SKM-1 treated with dmso at 0.1 percent for 144 hours (cell line): ENCODE measurements at regions not wholly inside any gene's neighbourhood (a gene's known extent, or its start where the extent isn't known, plus 50 kb on each side); places are given as distances from the start of the nearest gene placed in this dataset.

Experiments used
- DNase-seq: peaks from one replicate; lab custom pipeline; 2025; ENCODE audit not compliant: unreplicated experiment; lab: John Stamatoyannopoulos, UW

- no peak for DNase-seq
Measured at GRCh38 chr13:81757348-81757970, 1416.5 kb upstream of the SPRY2 start.

DNA sequence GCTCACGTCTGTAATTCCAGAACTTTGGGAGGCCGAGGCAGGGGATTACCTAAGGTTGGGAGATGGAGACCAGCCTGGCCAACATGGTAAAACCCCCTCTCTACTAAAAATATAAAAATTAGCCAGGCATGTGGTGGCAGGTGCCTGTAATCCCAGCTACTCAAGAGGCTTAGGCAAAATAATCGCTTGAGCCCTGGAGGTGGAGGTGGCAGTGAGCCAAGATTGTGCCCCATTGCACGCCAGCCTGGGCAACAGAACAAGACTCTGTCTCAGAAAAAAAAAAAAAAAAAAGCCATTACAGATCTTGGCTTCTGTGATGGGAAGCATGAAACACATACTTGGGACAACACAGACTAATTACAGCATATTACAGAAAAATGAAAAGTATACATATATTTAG, 1404.5 kb upstream of the SPRY2 start:
- DNase-seq = no peak

DNA sequence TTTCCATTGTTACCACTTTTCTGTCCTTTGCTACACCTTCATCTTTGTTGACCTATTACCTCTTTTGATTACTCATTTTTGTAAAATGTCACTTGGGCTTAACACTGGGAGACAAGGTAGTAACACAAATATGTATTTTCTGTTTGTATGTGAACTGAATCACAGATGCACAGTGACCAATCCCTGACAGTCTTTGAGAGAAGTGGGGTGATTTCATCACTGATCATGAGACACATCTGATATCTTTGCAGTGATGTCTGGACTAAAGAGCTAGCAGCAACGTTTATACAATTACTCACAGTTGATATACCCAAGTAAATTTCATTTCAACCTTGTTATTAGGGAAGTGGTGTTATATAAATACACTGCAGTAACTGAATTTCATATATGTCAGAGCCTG, 1397.4 kb upstream of the SPRY2 start:
- no peak for DNase-seq

DNA sequence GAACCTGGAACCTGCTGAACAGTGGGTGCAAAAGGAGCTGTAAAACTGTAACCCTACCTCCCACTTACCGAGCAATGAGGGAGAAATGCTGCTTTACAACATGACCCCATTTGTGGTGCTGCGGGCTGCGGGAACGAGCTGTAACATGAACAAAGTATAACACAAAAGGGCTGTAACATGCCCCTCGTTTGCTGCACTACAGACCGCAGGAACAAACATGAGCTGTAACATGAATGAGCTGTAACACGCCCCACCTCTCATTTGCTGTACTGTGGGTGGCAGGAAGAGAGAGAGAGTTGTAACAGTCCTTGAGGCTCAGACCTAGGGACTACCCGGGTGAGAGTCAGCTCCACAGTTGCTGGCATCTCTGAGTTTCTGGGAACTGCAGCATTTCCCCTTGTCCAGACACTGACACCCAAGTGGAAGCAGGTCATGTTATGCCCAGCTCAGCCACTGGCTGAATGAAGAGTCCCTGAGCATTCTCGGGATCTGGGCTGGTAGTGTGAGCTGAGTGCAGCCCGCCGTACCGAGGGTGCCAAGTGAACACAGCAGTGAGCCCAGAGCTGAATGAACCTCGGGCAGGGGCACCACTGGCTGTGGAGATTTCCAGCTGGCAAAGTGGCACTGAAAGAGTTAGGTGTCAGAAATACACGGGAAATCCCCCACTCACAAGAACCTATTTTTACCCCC, 1385.3 kb upstream of the SPRY2 start:
- DNase-seq = no peak

- no peak for DNase-seq
Measured at GRCh38 chr13:81722456-81722855, 1381.5 kb upstream of the SPRY2 start.

- DNase-seq = no peak
Measured at GRCh38 chr13:81721400-81721799, 1380.5 kb upstream of the SPRY2 start.

DNA sequence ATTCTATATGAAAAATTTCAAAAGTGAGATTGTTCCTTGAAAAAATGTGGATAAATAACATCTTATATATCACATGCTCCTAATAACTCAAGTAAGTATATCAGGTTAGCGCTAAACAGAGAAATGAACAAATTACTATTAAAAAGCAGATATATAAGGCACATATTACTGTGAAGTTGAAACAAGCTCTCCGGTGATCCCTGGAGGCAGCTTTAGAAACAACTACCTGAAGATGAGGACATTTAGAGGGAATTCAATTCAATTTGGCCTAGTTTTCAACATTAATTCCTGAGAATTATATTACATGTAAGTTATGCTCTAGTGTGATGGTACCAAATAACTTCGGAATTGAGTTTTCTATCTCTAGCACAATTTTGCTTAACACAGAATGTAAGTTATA, 1373.6 kb upstream of the SPRY2 start:
- DNase-seq = no peak

DNA sequence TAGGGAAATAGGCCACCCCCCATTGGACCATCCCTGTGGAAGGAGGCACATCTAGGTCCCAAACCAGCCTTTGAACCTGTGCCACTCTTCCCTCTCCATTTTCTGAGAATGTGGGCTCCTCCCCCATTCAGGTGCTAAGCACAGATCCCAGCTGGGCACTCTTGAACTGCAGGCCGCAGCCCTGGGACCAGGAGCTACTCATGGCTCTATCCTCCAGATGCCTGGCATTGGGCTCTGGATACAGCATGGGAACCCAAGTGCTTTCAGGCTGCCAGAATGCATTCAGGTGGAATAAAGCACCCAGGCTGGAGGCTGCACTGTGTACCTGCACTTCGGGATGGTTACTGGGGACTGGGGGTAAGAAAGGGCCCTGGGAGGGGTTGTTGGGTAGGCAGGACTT, 1372.3 kb upstream of the SPRY2 start:
- DNase-seq = no peak

GRCh38 chr13:81697826-81698225, 1356.9 kb upstream of the SPRY2 start:
- no peak for DNase-seq

DNA sequence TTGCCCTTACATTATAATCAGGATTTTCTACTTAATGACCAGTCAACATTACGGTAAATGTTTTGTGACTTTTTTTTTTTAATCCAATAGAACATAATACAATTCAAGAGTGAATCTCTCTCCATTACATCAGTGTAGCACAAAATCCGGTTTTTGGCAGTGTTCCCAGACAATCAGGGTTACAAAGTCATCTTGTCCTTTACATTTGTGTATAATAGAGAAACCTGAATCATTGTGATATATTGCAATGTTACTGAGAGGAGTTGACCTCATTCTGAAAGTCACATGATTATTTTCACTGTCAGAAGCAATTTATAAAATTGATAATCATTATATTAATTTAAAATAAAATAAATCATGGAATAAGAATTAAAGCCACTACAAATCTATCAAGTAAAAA, 1346.0 kb upstream of the SPRY2 start:
- no peak for DNase-seq

DNA sequence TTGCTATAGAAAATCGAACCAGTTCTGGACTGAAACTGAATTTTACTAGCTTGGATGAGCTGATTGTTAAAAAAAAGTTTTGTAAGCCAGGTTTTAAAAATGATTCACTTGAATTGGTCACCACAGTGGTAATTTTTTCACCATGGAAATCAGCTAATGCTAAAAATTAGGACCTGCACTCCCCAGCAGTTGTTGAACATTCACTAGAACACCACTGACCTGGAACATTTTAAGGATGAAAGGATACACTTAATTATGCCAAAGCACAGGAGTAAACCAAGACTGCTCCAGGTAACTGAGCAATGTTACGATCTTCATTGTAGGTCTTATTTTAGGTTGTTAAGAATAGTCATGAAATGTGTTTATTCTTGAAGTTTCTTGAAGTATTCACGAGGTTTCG, 1342.6 kb upstream of the SPRY2 start:
- no peak for DNase-seq

DNA sequence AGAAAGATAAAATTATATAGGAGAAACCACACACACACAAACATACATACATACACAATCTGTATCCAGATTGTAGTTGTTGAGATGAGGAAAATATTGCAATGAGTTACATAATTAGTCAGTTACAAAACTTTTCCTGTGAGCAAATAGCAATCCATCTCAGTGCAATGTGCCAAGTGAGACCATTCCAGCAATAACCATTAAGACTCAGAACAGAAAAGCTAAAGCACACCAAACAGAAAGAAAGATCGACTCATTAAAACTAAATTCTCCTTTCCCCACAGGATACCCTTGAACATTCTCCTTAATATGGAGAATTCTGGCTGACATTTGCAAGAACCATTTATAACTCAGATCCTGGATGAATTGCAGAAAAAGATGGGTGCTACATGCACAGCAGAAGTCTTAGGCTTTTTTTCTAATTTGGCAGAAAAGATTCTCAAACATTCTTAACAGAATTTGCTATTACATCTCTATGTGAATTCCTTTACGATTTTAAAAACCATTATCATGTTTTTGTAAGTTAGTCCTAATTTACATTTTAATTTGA, 1341.2 kb upstream of the SPRY2 start:
- DNase-seq = peak; percentile 21

DNA sequence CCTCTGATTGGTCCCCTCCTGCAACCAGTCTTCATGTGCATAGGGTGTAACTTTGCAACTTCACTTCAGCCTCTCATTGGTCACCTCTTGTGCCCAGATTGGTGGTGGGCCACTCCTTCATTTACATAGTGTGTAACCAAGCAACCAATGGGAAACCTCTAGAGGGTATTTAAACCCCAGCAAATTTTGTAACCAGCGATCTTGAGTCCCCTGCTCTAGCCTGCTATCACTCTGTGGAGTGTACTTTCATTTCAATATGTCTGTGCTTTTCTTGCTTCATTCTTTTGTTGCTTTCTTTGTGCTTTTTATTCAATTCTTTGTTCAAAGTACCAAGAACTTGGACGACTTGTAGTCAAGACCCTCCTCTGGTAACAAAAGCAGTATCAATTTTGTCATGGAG, 1336.9 kb upstream of the SPRY2 start:
- DNase-seq = no peak

DNA sequence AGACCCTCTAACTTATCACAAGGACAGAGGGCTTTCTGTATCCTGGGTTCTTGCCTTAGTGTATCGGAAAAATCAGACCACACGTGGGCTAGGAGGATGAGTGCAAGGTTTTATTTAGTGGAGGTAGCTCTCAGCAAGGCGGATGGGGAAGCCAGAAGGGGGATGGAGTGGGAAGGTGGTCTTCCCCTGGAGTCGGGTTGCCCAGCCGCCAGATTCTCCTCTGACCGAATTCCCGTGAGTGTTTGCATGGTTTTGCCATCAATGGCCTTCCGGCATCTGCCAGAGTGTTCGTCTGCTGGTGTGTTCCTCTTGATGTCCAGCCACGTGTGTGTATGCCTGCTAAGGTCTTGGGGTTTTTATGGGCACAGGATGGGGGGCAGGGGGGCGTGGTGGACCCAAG, 1335.1 kb upstream of the SPRY2 start:
- no peak for DNase-seq

DNA sequence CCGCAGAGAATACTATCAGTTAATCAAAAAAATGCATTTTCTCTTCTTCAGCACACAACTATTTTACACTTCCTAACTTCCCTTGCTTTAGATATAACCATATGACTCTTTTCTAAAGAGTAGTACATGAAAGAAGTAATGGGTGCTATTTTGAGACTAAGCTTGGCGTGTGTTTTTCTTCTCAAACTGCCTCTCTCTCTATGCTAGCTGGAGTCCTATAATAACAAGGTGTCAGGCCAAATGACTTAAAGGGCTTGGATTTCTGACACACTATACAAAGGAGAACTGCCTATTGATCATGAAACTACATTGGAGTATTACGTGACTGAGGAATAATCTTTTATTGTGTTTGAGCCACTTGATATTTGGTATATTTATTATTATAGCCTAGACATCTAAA, 1330.1 kb upstream of the SPRY2 start:
- no peak for DNase-seq

DNA sequence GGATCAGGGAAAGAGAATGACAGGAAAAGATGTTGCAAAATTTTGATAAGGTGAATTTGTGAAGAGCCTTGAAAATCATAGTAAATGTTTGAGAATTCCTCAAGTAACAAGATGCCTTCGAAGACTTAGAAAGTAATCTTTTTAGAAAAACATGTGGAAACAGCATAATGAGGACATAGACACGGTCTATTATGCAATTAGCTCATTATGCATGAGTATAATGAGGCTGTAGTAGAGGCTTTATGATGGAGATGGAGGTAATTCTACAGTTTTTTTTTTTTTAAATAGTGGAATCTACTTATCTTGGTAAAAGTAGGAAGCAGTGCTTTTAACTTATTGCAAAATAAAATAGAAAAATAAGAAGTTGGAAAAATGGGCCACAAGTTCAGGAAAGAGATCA, 1329.1 kb upstream of the SPRY2 start:
- DNase-seq = no peak

DNA sequence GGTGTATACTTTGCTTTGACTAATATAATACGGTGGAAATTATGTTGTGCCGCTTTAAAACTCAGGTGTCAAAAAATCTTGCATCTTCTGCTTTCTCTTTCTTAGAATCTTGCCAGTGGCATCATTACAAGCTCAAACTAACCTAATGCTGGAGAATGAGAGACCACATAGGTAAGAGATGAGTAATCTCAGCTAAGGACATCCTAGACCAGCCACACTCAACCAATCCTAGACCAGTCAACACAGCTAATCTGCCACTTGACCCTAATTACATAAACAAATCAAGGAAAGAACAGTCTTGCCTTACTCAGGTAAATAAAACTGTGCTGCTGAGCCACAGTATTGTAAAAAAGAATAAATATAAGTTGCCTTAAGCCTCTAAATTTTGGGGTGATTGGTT, 1323.9 kb upstream of the SPRY2 start:
- no peak for DNase-seq

DNA sequence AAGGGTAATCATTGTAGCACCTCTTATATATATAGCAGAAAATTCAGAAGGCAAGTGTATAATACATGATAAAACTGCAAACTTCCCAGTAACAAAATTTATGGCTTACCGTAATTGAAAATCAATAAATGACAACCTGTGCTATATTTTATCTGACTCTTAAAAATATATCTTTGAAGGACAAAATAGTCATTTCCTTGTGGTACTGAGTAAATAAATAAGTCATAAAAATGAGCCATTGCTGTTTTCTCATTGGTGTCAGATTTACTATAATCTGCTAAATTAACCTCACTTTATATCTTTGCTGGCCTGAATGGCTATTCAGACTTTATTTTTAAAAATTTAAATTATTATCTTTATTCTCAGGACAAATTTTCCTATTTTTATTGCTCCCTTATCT, 1319.1 kb upstream of the SPRY2 start:
- no peak for DNase-seq

- no peak for DNase-seq
Measured at GRCh38 chr13:81658598-81659370, 1317.9 kb upstream of the SPRY2 start.

DNA sequence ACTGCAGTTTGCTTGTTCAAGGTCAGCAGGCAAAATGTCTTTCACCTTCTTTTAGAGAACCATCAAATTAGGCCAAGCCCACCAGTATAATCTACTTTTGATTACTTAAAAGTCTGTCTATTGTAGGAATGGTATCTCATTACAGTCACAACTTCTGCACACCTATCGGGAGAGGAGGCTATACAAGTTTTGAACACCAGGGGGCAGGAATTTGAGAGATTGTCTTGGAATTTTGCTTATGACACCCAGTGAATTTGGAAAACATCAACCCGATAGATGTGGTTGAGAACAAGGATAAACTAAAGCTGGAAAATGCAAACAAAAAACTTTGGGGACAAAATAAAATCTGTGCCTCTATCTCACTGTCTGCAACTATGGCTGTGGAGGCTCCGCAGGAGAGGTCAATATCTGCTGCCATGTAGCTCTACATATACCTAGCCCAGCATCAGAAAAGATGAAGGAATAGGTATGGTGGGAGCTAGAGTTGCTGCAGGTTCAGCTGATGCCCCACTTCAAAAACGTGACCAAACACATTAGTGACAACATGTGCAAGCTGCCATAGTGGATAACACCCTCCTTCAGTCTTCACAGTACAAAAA, 1299.2 kb upstream of the SPRY2 start:
- no peak for DNase-seq

- no peak for DNase-seq
Measured at GRCh38 chr13:81637457-81637856, 1296.5 kb upstream of the SPRY2 start.

- DNase-seq = no peak
Measured at GRCh38 chr13:81636120-81636519, 1295.2 kb upstream of the SPRY2 start.
